GM12892 (cell line): ENCODE measurements at regions not wholly inside any gene's neighbourhood (a gene's known extent, or its start where the extent isn't known, plus 50 kb on each side); places are given as distances from the start of the nearest gene placed in this dataset.
"Not testable (repeated sequence)": the region's sequence is repeated elsewhere in the genome, so short reads cannot be mapped to it uniquely, and the experiment has no call there.

ENCODE experiments used
- POLR2A ChIP-seq: IDR thresholded peaks from 2 replicates; pipeline ENCODE4 v1.6.1; 2011; ENCODE audit warnings: low read depth, low read length, control low read depth
- POLR2AphosphoS5 ChIP-seq: IDR thresholded peaks from 2 replicates; pipeline ENCODE4 v1.6.1; 2011; ENCODE audit warnings: low read depth, low read length, control low read depth

DNA sequence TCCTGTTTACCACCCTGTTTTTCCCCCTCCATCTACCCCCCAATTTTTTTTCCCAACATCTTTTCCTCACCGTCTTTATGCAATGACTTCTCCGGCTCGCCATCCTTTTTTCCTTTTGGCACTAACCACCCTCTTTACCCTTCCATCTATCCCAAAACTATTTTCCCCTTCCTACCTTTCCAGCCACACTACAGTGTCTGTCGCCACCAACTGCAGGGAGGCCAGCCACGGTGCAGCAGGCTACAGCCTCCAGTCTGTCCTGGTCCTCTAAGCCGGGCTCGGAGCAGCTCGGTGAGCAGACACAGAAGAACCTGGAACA is 108.5 kb upstream of the TPTE start:
- TF ChIP-seq POLR2AphosphoS5, POLR2A: not testable (repeated sequence)
